ENCODE measurements at regions not wholly inside any gene's neighbourhood (a gene's known extent, or its start where the extent isn't known, plus 50 kb on each side); places are given as distances from the start of the nearest gene placed in this dataset.

DNA sequence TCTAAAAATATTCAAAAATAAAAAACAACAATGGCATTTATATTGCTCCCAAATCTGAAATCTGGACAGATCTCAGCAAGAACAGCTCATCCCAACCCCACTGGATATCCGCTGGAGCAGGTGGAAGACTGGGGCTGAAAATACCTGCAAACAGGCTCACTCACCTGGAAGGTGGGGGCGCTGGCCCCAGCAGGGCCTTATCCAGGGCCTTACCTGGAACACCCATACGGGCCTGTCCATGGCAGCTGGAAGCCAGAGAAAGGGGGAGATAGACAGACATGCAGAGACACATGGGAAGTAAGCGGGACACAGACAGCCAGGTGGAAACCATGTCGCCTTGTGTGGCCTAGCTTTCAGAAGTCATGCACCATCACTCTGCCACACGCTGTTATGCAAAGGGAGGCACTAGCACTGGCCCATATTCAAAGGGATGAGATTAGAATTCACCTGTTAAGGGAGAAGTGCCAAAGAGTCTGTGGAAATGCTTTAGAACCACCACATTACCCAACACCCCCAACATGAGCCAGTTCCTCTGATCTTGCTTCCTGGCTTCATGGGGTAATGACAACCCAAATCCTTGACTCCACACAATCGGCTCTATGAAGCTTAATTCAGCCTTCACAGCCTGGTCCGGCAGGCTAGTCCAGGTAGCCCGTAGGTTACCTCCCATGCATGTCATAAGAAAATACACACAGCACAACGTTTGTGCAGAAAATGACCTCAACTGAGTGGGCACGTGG lies 99.0 kb upstream of the CDYL start:
- no peak for TF ChIP-seq POLR2A (IDR thresholded peaks at IDR 0.05)
- TF ChIP-seq, protein P1, sequence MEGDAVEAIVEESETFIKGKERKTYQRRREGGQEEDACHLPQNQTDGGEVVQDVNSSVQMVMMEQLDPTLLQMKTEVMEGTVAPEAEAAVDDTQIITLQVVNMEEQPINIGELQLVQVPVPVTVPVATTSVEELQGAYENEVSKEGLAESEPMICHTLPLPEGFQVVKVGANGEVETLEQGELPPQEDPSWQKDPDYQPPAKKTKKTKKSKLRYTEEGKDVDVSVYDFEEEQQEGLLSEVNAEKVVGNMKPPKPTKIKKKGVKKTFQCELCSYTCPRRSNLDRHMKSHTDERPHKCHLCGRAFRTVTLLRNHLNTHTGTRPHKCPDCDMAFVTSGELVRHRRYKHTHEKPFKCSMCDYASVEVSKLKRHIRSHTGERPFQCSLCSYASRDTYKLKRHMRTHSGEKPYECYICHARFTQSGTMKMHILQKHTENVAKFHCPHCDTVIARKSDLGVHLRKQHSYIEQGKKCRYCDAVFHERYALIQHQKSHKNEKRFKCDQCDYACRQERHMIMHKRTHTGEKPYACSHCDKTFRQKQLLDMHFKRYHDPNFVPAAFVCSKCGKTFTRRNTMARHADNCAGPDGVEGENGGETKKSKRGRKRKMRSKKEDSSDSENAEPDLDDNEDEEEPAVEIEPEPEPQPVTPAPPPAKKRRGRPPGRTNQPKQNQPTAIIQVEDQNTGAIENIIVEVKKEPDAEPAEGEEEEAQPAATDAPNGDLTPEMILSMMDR (IDR thresholded peaks at IDR 0.05) = no peak
